Smooth muscle cell (in vitro differentiated cells): ENCODE measurements at regions not wholly inside any gene's neighbourhood (a gene's known extent, or its start where the extent isn't known, plus 50 kb on each side); places are given as distances from the start of the nearest gene placed in this dataset.

Source experiments
- DNase-seq: peaks from one replicate; lab custom pipeline; 2025; ENCODE audit not compliant: unreplicated experiment; lab: John Stamatoyannopoulos, UW
- H2AFZ ChIP-seq: fragments of 200-600 bp; sonication (generic); 2 replicates; pipeline ENCODE4 v1.6.0; 2016; ENCODE audit warnings: antibody characterized with exemption, low read depth, mild to moderate bottlenecking
- H3F3A ChIP-seq: fragments of 200-600 bp; sonication (generic); 2 replicates; pipeline ENCODE4 v1.6.0; 2017; ENCODE audit warnings: antibody characterized with exemption, low read depth
- H3K27ac ChIP-seq: fragments of 200-600 bp; sonication (generic); 2 replicates; pipeline ENCODE4 v1.5.1; 2016; ENCODE audit warnings: low read depth, mild to moderate bottlenecking
- H3K27me3 ChIP-seq: fragments of 200-600 bp; sonication (generic); 2 replicates; pipeline ENCODE4 v1.6.1; 2016; ENCODE audit warnings: low read depth, mild to moderate bottlenecking
- H3K36me3 ChIP-seq: fragments of 200-600 bp; sonication (generic); 2 replicates; pipeline ENCODE4 v1.5.1; 2016; ENCODE audit warnings: low read depth
- H3K4me1 ChIP-seq: fragments of 200-600 bp; sonication (generic); 2 replicates; pipeline ENCODE4 v1.5.1; 2016; ENCODE audit warnings: low read depth
- H3K4me2 ChIP-seq: fragments of 200-600 bp; sonication (generic); 2 replicates; pipeline ENCODE4 v1.6.0; 2016; ENCODE audit warnings: mild to moderate bottlenecking
- H3K4me3 ChIP-seq: fragments of 200-600 bp; sonication (generic); 2 replicates; pipeline ENCODE4 v1.5.1; 2016; ENCODE audit warnings: mild to moderate bottlenecking
- H3K79me2 ChIP-seq: fragments of 200-600 bp; sonication (generic); 2 replicates; pipeline ENCODE4 v1.6.0; 2016; ENCODE audit warnings: low read depth, mild to moderate bottlenecking
- H3K9ac ChIP-seq: fragments of 200-600 bp; sonication (generic); 2 replicates; pipeline ENCODE4 v1.6.0; 2016; ENCODE audit warnings: low read depth
- H3K9me3 ChIP-seq: fragments of 200-600 bp; sonication (generic); replicated peaks from 2 replicates; pipeline ENCODE4 v1.5.1; 2016; ENCODE audit warnings: low read depth
- H4K20me1 ChIP-seq: fragments of 200-600 bp; sonication (generic); 2 replicates; pipeline ENCODE4 v1.6.0; 2016; ENCODE audit warnings: low read depth
- CTCF ChIP-seq: fragments of 200-600 bp; sonication (generic); IDR thresholded peaks from 2 replicates; pipeline ENCODE4 v1.5.1; 2017; ENCODE audit warnings: borderline replicate concordance, mild to moderate bottlenecking, antibody characterized with exemption; ENCODE audit not compliant: insufficient read depth, poor library complexity, severe bottlenecking
- WGBS: methylation state at CpG from one replicate; pipeline ENCODE4 v1.1.7; 2016; ENCODE audit warnings: low lambda C conversion rate; 5-methylcytosine and 5-hydroxymethylcytosine counted together

- Histone ChIP-seq H3K4me1 (no peaks in the 10 kb centered on the region), H4K20me1 (no peaks in the 10 kb centered on the region), H3K27ac (no peak overlapping the region), H3K9ac (no peak overlapping the region), H3K27me3 (peaks cover 4% of the 10 kb centered on the region), H3K79me2 (no peaks in the 10 kb centered on the region), H3K9me3 (no peaks in the 10 kb centered on the region), H3K4me2 (no peak overlapping the region), H3K36me3 (no peaks in the 10 kb centered on the region), H3K4me3 (no peak overlapping the region), H2AFZ (no peak overlapping the region), H3F3A (no peaks in the 10 kb centered on the region)
- WGBS: 93% methylated on average over 2 of the region's 2 CpGs
- TF ChIP-seq CTCF: no peak
- DNase-seq: no peak
Measured at GRCh38 chr20:52833901-52834300, 138.3 kb upstream of the TSHZ2 start.

- no peaks in the 10 kb centered on the region for H3F3A ChIP-seq
- H3K27me3 ChIP-seq: no peaks in the 10 kb centered on the region
- no peak overlapping the region for H3K27ac ChIP-seq
- no peaks in the 10 kb centered on the region for H3K9me3 ChIP-seq
- no peak overlapping the region for H3K4me3 ChIP-seq
- no peak for DNase-seq
- no peaks in the 10 kb centered on the region for H4K20me1 ChIP-seq
- no peaks in the 10 kb centered on the region for H3K36me3 ChIP-seq
- no peak overlapping the region for H3K4me2 ChIP-seq
- WGBS: 97% methylated on average over 4 of the region's 4 CpGs
- H3K79me2 ChIP-seq: no peaks in the 10 kb centered on the region
- H3K9ac ChIP-seq: no peak overlapping the region
- no peaks in the 10 kb centered on the region for H3K4me1 ChIP-seq
- no peak overlapping the region for H2AFZ ChIP-seq
- TF ChIP-seq CTCF: no peak
Measured at GRCh38 chr20:52832151-52832774, 139.9 kb upstream of the TSHZ2 start.

- no peak for DNase-seq
- Histone ChIP-seq H3K36me3 (no peaks in the 10 kb centered on the region), H3K27ac (no peak overlapping the region), H4K20me1 (no peaks in the 10 kb centered on the region), H2AFZ (no peak overlapping the region), H3K4me3 (no peak overlapping the region), H3K27me3 (no peaks in the 10 kb centered on the region), H3K9me3 (no peaks in the 10 kb centered on the region), H3K9ac (no peak overlapping the region), H3K79me2 (no peaks in the 10 kb centered on the region), H3K4me1 (no peaks in the 10 kb centered on the region), H3K4me2 (no peak overlapping the region), H3F3A (no peaks in the 10 kb centered on the region)
- no peak for TF ChIP-seq CTCF
- 90% methylated on average over 4 of the region's 4 CpGs for WGBS
Measured at GRCh38 chr20:52830598-52830997, 141.6 kb upstream of the TSHZ2 start.

- DNase-seq: no peak
- no peaks in the 10 kb centered on the region for H3K27me3 ChIP-seq
- H3K4me3 ChIP-seq: no peak overlapping the region
- H3K4me1 ChIP-seq: no peaks in the 10 kb centered on the region
- no peaks in the 10 kb centered on the region for H3F3A ChIP-seq
- no peak for TF ChIP-seq CTCF
- H4K20me1 ChIP-seq: no peaks in the 10 kb centered on the region
- no peak overlapping the region for H2AFZ ChIP-seq
- H3K9ac ChIP-seq: no peak overlapping the region
- no peaks in the 10 kb centered on the region for H3K36me3 ChIP-seq
- H3K4me2 ChIP-seq: no peak overlapping the region
- no peak overlapping the region for H3K27ac ChIP-seq
- H3K79me2 ChIP-seq: no peaks in the 10 kb centered on the region
- no peaks in the 10 kb centered on the region for H3K9me3 ChIP-seq
Measured at GRCh38 chr20:52829111-52829510, 143.0 kb upstream of the TSHZ2 start.
